Right lung (tissue), 2 donors: ENCODE measurements at regions not wholly inside any gene's neighbourhood (a gene's known extent, or its start where the extent isn't known, plus 50 kb on each side); places are given as distances from the start of the nearest gene placed in this dataset.
"Not testable (repeated sequence)": the region's sequence is repeated elsewhere in the genome, so short reads cannot be mapped to it uniquely, and the experiment has no call there.

ENCODE experiments used
- DNase-seq, 2 donors: peaks; one replicate each; pipeline ENCODE4 v3.0.0-alpha.2; 2013

DNA sequence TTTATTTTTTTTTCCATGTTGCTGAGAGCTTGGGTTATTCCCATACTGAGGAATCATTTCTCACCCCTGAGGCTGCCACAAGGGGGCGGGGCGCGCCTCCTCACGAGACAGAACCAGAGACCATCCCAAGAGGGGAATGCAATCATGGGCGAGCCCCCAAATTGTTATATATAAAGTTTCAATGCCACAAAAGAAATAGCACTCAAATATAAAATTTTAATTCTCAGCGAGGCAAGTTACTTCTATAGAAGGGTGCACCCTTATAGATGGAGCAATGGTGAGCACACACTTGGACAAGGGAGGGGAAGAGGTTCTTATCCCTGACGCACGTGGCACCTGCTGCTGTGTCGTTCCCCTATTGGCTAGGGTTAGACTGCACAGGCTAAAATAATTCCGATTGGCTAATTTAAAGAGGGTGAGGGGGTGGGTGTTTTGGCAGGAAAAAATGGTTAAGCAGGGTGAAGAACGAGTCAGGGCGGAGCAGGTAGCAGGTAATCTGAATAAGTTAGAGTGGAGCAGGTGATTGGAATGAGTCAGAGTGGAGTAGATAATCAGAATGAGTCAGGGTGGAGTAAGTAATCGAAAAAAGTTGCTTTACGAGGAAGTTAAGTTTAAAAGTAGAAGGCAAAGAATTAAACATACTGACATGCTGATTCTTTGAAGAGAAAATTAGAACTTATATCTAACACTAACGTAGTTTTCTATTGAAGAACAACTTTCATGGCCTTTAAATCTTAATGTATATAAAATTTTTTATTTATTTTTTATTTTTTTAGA lies 177.5 kb downstream of the MTCL1 start:
- no peak for DNase-seq

DNA sequence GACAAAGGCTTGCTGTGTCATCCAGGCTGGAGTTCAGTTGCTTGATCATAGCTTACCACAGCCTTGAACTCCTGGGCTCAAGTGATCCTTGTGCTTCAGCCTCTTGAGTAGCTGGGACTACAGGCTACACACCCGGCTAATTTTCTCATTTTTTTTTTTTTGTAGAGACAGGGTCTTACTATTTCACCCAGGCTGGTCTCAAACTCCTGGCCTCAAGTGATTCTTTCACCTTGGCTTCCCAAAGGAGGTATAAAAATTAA lies 178.0 kb downstream of the MTCL1 start:
- no peak for DNase-seq

DNA sequence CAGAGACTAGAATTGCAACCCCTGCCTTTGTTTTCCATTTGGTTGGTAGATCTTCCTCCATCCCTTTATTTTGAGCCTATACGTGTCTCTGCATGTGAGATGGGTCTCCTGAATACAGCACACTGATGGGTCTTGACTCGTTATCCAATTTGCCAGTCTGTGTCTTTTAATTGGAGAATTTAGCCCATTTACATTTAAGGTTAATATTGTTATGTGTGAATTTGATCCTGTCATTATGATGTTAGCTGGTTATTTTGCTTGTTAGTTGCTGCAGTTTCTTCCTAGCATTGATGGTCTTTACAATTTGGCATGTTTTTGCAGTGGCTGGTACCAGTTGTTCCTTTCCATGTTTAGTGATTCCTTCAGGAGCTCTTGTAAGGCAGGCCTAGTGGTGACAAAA lies 182.5 kb downstream of the MTCL1 start:
- not testable (repeated sequence) for DNase-seq

DNA sequence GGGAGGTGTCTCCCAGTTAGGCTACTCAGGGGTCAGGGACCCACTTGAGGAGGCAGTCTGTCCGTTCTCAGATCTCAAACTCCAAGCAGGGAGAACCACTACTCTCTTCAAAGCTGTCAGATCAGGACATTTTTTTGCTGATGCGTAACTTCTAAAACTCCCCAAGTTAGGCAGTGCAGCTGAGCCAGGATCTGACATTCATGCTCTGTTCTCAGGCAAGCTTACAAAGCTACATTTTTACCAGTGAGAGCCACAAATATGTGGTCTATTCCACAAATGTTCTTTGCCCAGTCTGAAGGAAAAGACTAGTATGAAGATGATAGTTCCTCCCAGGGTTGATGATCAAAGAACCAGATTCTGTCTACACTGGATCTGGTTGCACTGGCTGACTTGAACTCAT lies 184.1 kb downstream of the MTCL1 start:
- no peak for DNase-seq

DNA sequence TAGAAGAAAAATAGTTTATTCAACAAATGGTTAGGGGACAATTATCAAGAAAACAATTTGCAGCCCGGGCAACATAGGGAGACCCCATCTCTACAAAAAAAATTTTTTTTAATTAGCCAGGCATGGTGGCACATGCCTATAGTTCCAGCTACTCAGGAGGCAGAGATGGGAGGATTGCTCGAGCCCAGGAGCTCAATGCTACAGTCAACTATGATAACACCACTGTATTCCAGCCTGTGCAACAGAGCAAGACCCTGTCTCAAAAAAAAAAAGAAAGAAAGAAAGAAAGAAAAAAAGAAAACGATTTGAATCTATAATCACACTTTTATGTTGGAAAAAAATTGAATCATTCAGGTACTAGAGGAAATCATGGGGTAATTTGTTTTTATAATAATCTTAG lies 185.1 kb downstream of the MTCL1 start:
- DNase-seq: not testable (repeated sequence)

DNA sequence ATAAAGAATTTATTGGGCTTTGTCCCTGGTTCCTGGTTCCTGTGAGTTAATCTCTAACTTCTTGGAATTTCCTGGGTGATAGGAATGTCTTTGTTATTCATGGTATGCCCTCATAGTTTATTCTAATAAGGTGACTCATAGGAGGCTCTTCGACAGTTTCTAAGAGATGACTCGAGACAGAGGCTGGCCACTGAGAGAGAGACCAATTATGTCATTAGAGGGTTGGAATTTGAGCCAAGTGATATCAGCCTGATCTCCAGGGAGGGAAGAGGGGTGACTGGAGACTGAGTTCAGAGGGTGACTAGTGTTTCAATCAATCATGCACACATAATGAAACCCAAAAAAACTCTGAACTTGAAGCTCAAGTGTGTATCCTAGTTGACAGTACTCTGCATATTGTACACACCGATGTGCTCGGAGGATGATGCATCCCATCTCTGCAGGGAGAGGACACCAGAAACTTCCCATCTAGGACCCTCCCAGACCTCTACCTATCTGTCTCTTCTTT lies 185.7 kb downstream of the MTCL1 start:
- DNase-seq: peak in 1 of 2 donors; percentile 6

DNA sequence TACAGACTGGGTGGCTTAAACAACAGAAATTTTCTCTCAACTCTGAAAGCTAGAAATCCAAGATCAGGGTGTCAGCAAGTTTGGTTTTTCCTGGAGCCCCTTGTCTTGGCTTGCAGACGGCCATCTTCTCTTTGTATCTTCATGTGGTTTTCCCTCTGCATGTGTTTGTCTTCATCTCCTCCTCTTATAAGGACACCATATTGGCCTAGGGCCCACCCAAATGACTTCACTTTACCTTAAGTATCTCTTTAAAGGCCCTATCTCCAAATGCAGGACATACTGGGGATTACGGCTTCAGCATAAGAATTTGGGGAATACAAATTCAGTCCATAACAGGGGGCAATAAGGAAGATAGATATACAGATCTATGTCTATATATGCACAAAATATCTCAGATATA lies 187.9 kb downstream of the MTCL1 start:
- DNase-seq: no peak

DNA sequence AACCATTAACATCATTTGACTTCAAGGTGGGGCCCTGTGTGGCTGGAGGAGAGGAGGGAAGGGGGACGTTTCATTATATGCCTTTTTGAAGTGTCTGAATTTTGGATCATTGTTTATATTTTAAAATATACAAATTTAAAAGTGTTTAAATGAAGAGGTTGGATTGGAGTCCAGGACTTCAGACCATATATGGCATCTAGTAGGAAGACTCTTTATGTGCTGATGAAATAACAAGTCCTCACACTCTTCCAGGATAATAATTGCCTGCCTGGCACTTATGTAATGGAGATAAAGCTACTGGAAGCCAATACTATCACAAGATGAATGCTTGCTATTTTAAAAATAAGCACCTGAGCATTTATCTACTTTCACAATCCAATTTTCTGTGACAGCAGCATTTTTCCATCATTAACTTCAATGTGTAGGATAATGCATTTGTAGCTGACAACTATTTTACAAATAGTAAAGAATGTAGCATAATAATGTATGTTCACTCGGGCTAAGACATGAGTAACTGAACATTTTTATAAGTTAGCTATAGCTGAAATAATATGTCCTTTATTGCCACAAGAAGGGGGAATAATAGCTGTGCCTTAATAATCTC lies 188.4 kb downstream of the MTCL1 start:
- no peak for DNase-seq

DNA sequence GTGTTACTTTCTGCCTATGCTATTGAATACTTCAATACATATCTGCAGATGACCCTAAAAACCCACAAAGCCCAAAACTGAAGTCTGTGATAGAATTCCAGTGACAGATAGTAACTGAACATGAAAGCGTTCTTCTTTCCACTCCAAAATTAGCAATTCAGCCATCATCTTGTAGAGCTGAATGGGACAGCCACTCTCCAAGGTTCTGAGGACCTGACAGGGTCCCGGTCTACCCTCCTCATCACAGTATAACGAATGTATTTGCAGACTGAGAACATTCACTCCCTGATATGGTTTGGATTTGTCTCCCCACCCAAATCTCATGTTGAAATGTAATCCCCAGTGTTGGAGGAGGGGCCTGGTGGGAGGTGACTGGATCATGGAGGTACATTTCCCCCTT lies 189.5 kb downstream of the MTCL1 start:
- DNase-seq: no peak

DNA sequence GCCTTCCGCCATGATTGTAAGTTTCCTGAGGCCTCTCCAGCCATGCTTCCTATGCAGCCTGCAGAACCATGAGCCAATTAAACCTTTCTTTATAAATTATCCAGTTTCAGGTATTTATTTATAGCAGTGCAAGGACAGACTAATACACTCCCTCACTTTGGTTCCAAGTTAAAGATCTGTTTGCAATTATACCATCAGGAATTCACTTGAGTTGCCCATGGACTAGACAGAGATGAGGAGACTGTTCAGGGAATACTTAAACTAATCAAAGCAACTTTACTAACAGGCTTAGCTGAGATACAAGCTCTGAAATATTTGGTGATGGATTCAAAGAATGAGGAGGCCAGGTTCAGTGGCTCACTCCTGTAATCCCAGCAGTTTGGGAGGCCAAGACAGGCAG lies 190.0 kb downstream of the MTCL1 start:
- DNase-seq: no peak

DNA sequence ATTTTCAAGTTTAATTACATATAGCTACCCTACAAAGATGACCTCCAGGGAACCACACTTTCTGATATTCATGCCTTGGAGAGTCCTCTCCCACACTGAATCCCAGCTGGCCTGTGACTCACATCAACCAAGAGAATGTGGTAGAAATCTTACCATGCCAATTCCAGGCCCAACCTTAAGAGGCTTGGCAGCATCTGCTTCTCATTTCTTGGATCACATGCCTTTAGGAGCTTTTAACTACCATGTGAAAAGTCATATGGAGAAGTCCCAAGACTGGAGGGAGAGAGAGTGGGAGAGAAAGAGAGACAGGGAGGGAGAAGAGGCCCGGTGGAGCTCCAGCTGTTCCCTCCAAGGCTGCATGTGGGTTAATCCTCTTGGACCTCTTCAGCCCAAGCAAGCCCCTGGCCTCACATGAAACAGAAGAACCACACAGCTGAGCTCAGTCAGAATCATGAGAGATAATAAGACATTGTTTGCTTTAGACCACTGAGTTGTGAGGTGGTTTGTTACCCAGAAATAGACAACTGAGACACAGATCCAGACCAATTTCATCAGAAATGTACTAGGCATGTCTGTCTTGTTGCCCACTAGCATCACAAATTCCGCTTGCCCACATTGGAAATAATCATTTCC lies 190.7 kb downstream of the MTCL1 start:
- no peak for DNase-seq

DNA sequence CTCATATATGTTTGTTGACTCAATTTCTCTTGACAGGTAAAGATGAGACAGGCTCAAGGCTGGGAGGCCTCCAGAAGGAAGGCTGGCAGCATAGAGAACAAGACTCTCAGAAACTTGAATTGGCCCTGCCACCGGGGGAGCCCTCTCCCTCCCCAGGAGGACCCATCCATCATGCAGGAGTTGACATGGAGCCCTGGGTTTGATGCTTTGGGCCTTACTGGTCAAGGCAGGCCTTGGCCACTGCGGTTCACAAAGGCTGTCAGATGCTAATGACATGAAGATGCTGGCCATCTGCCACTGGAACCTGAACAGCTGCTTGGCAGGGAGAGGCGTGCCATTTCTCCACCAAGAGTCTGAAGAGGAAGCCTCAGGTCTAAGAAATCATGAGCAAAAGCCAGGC lies 193.6 kb downstream of the MTCL1 start:
- DNase-seq: no peak

DNA sequence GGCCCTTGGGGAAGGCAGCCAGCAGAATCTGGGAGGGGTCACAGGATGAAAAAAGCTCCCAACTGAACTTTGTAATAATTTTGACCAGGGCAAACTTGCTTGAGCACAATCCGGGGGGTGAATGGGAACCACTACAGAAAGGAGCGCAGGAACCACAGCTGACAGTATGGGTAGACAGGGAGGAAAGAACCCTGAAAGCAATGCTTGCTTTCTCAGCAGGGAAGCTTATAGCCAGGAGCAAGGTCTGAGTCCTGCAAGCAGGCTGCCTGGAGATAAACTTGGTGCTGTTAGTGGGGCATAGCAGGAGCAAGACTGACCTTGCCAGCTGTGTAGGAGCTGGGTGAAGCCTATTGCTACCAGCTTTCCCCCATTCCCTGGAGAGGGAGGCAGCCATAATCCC lies 195.2 kb downstream of the MTCL1 start:
- no peak for DNase-seq

DNA sequence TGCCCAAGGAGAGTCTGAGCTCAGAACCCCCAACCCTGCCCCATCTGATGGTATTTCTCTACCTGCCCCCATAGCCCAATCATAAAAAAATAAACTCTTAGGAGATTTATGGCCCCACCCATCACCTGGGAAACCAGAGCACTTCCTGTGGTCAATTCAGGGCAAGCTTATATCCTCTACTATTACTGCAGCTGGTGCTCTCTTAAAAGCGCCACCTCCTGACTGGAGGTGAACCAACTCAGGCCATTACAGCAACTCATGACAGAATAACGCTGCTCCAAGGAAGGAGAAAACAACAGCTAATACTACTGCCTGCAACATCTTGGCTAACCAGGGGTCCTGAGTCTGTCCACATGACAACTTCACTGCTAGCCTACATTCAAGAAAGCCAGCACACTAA lies 195.7 kb downstream of the MTCL1 start:
- no peak for DNase-seq

DNA sequence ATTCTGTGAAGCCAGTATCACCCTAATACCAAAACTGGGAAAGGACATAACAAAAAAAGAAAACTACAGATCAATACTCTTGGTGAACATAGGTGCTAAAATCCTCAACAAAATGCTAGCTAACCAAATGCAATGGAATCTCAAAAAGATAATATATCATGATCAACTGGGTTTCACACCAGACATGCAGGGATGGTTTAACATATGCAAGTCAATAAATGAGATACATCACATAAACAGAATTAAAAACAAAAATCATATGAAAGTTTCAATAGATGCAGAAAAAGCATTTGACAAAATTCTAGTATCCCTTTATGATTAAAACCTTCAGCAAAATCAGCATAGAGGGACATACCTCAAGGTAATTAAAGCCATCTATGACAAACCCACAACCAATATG lies 198.2 kb upstream of the NDUFV2 start:
- DNase-seq: no peak

DNA sequence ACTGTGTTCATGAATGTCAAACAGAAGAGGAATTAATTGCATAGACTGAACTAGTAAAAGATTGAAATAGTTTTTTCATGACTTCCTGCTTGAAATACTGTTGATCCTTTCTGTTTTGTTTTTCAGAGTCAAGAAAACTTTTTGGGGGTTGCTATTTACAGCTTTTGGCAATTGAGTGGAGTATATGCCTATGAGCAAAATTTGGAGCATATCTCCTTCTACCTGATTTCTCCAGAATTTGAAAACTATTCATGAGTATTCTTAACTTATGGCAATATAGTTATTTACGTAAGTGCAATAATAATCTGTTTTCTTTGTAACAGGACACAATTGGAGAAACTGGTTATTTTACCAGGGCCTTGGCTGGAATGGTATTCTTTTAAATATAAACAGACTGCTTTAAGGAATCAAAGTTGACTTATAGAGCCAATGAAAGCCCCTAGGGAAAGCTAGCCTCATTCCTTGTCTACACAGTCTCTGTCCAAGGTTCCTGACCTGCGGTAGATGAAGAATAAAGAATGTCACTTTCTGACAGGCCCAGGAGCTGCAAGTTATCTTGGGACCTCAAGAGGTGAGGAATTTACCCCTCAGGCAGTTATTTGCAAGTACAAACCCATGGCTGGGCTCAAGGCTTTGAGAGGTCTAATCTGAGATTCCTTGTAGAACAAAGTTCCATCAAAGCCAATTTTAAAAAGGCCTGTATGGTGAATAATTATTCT lies 193.5 kb upstream of the NDUFV2 start:
- DNase-seq: no peak

DNA sequence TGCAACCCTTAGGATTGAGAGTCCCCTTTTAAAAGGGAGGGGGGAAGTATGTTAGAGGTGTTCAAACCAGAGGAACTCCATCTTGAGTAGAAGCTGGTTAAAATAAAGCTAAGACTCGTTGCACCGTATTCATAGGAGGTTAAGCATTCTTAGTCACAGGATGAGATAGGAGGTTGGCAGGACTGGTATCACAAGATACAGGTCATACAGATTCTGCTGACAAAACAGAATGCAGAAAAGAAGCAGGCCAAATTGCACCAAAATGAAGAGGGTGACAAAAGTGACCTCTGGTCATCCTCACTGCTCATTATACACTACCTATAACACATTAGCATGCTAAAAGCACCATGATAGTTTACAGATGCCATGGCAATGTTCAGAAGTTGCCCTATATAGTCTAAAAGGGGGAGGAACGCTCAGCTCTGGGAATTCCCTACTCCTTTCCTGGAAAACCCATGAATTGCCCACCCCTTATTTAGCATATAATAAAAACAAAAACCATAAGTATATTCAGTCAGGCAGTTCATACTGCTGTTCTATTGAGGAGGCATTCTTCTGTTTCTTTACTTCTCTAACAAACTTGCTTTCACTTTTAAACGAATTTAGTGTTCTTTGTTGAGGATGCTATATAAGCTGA lies 192.2 kb upstream of the NDUFV2 start:
- no peak for DNase-seq

DNA sequence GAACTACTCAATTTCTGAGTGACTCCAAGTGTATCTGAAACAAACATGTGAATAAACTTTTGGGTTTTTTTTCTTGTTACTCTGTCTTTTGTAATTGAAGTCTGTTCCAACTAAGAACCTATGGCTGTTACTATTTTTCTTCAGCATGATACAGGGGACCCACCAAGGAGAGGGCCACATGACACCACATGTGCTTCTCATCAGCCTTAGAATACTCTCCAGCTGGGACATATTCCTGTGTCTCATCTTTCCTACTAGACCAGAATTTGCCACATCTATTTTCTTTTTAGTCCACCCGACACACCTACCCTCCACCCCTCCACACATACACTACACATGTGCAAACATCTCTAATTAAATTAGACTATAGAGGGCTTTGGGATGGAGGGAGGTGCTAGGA lies 191.7 kb upstream of the NDUFV2 start:
- no peak for DNase-seq

DNA sequence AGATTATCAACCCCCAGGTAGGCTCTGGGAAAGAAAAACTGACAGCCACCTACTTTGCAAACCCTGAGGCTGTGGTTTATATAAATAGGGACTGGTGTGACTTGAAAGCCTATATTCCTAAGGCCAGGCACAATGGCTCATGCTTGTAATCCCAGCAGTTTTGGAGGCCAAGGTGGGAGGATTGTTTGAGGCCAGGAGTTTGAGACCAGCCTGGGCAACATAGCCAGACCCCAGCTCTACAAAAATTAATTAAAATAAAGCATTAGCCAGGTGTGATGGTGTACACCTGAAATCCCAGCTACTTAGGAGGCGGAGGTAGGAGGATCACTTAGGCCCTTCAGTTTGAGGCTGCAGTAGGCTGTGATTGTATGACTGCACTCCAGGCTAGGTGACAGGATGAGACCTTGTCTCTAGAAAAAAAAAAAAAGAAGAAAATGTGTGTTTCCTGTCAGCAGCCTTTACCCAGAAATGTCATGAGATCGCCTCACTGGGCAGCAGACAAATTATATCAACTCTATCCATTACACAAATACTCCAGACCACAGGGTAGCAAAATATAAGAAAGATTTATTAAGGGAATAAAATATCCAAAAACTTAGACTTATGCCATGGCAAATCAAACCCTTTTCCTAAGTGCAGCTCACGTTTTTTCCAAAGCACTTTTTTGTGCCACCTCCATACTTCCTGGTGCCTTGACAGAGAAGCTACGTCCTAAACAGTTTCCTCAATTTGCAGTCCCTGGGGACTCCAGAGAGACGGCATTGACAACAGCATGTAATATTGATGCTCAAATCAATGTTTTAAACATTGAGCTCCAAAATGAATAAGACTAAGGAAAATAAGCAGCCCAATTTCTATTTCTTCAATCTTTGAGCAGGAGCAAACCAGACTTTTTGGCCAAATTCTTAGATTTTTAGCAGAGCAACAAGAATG lies 190.8 kb upstream of the NDUFV2 start:
- no peak for DNase-seq

DNA sequence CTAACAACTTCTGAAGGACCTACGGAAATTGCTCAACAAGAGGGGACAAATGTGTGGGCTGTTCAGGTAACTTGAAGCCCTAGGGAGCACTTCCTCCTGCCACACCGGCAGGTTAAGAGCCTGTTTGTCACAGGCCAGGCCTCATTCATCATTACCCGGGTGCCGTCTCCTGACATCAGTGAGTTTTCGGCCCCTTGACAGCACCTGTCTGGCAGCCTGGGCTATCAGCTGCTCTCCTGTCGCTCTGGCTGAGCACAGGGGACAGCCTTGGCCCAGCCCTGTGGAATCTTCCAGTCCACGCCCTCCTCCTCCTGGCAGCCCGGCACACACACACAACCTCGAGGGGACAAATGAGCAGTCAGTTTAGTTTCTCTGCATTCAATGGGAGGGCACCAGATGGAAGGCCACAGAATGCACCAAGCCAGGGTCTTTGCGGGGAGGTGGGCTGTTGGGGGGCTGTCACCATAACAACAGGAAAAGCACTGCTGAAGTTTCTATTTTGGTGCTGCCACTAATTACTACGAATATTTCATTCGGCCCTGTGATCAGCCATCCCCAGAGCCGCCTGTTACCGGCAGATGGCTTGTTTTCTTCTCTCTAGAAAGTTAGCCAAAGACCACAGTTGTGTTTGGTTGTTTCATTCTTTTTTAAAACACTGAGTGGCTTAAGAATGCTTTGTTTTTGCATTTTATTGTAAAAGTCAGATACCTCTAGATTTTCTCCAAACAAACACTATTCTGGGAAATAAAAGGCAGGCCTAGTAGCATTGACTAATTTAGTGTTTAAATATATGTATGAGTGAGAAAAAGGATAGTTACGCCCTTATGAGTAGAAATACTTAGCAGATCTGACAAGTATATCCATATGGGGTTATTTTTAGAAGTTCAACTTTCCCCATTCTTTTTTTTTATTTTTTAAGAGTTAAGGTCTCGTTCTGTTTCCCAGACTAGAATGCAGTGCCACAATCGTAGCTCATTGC lies 189.9 kb upstream of the NDUFV2 start:
- DNase-seq: peak in 1 of 2 donors; percentile 14
